ENCODE measurements at regions not wholly inside any gene's neighbourhood (a gene's known extent, or its start where the extent isn't known, plus 50 kb on each side); places are given as distances from the start of the nearest gene placed in this dataset.

DNA sequence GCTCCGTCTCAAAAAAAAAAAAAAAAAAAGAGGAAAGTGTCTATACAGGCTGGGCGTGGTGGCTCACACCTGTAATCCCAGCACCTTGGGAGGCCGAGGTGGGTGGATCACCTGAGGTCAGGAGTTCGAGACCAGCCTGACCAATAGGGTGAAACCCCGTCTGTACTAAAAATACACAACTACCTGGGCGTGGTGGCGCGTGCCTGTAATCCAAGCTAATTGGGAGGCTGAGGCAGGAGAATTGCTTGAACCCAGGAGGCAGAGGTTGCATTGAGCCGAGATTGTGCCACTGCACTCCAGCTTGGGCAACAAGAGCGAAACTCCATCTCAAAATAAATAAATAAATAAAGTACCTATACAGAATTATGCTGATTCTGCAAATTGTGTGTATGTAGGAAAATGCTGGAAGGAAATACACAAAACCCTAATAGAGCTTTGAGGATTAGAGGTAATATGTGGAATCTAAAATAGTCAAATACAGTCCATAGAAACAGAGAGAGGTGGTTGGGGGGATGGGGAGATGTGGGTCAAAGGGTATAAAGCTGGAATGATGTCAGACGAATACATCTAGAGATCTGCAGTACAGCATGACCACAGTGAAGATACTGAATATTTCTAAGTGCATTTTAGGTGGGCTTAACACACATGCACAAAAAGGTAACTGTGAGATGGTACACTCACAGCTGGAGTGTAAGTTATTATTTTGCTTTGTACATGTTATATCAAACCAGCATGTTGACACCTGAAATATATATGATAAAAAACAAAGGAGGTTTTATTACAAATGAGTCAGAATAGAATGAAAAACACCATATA is 174.5 kb upstream of the KLF14 start:
- TF ChIP-seq, protein P1, sequence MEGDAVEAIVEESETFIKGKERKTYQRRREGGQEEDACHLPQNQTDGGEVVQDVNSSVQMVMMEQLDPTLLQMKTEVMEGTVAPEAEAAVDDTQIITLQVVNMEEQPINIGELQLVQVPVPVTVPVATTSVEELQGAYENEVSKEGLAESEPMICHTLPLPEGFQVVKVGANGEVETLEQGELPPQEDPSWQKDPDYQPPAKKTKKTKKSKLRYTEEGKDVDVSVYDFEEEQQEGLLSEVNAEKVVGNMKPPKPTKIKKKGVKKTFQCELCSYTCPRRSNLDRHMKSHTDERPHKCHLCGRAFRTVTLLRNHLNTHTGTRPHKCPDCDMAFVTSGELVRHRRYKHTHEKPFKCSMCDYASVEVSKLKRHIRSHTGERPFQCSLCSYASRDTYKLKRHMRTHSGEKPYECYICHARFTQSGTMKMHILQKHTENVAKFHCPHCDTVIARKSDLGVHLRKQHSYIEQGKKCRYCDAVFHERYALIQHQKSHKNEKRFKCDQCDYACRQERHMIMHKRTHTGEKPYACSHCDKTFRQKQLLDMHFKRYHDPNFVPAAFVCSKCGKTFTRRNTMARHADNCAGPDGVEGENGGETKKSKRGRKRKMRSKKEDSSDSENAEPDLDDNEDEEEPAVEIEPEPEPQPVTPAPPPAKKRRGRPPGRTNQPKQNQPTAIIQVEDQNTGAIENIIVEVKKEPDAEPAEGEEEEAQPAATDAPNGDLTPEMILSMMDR (IDR thresholded peaks at IDR 0.05) = no peak
- no peak for TF ChIP-seq POLR2A (IDR thresholded peaks at IDR 0.05)
- TF ChIP-seq EP300 (IDR thresholded peaks at IDR 0.05) = no peak

Data from sigmoid colon (tissue), 4 donors.